ENCODE measurements at regions not wholly inside any gene's neighbourhood (a gene's known extent, or its start where the extent isn't known, plus 50 kb on each side); places are given as distances from the start of the nearest gene placed in this dataset.
"Not testable (repeated sequence)": the region's sequence is repeated elsewhere in the genome, so short reads cannot be mapped to it uniquely, and the experiment has no call there.

GRCh38 chr15:96150254-96150653, 180.2 kb upstream of the NR2F2 start:
- DNase-seq (no peak), ATAC-seq (no peak)
- H3K27ac Mint-ChIP-seq: no peak overlapping the region
- H3K9me3 Mint-ChIP-seq: no peaks in the 10 kb centered on the region
- no peak overlapping the region for H3K4me3 Mint-ChIP-seq
- H3K4me1 Mint-ChIP-seq: no peaks in the 10 kb centered on the region
- H3K36me3 Mint-ChIP-seq (ENCODE audit: low read depth): no peaks in the 10 kb centered on the region
- H3K27me3 Mint-ChIP-seq: peaks cover 5% of the 10 kb centered on the region

- H3K27ac Mint-ChIP-seq; H3K27me3 Mint-ChIP-seq; H3K9me3 Mint-ChIP-seq; H3K36me3 Mint-ChIP-seq (ENCODE audit: low read depth); H3K4me3 Mint-ChIP-seq; H3K4me1 Mint-ChIP-seq; ATAC-seq; DNase-seq: not testable (repeated sequence)
Measured at GRCh38 chr15:96151749-96152148, 178.8 kb upstream of the NR2F2 start.

- no peak overlapping the region for H3K27ac Mint-ChIP-seq
- H3K4me1 Mint-ChIP-seq: no peaks in the 10 kb centered on the region
- ATAC-seq (no peak), DNase-seq (no peak)
- H3K4me3 Mint-ChIP-seq: no peak overlapping the region
- peaks cover 7% of the 10 kb centered on the region for H3K27me3 Mint-ChIP-seq
- H3K9me3 Mint-ChIP-seq: no peaks in the 10 kb centered on the region
- no peaks in the 10 kb centered on the region for H3K36me3 Mint-ChIP-seq (ENCODE audit: low read depth)
Measured at GRCh38 chr15:96153929-96154328, 176.6 kb upstream of the NR2F2 start.

- DNase-seq (no peak), ATAC-seq (no peak)
- no peak overlapping the region for H3K4me3 Mint-ChIP-seq
- no peaks in the 10 kb centered on the region for H3K36me3 Mint-ChIP-seq (ENCODE audit: low read depth)
- no peak overlapping the region for H3K27ac Mint-ChIP-seq
- H3K4me1 Mint-ChIP-seq: no peaks in the 10 kb centered on the region
- H3K27me3 Mint-ChIP-seq: peaks cover 9% of the 10 kb centered on the region
- no peaks in the 10 kb centered on the region for H3K9me3 Mint-ChIP-seq
Measured at GRCh38 chr15:96158938-96159337, 171.6 kb upstream of the NR2F2 start.

GRCh38 chr15:96160269-96160668, 170.2 kb upstream of the NR2F2 start:
- no peak for DNase-seq
- Mint-ChIP-seq H3K4me1 (no peaks in the 10 kb centered on the region), H3K4me3 (no peak overlapping the region)

GRCh38 chr15:96160800-96161199, 169.7 kb upstream of the NR2F2 start:
- Mint-ChIP-seq H3K27ac (no peak overlapping the region), H3K27me3 (peaks cover 10% of the 10 kb centered on the region), H3K9me3 (no peaks in the 10 kb centered on the region), H3K4me3 (no peak overlapping the region), H3K36me3 (ENCODE audit: low read depth) (no peaks in the 10 kb centered on the region), H3K4me1 (no peaks in the 10 kb centered on the region)
- ATAC-seq (no peak), DNase-seq (no peak)

More at GRCh38 chr15:96160269-96160668, 170.2 kb upstream of the NR2F2 start:
- no peak for ATAC-seq
- Mint-ChIP-seq H3K27ac (no peak overlapping the region), H3K27me3 (peaks cover 9% of the 10 kb centered on the region), H3K36me3 (ENCODE audit: low read depth) (no peaks in the 10 kb centered on the region), H3K9me3 (no peaks in the 10 kb centered on the region)

GRCh38 chr15:96162322-96162721, 168.2 kb upstream of the NR2F2 start:
- Mint-ChIP-seq H3K27me3 (peaks cover 14% of the 10 kb centered on the region), H3K9me3 (no peaks in the 10 kb centered on the region), H3K4me1 (no peaks in the 10 kb centered on the region), H3K4me3 (no peak overlapping the region), H3K27ac (no peak overlapping the region), H3K36me3 (ENCODE audit: low read depth) (no peaks in the 10 kb centered on the region)
- ATAC-seq (no peak), DNase-seq (no peak)

GRCh38 chr15:96165081-96165480, 165.4 kb upstream of the NR2F2 start:
- DNase-seq (no peak), ATAC-seq (no peak)
- Mint-ChIP-seq H3K9me3 (peaks cover 4% of the 10 kb centered on the region), H3K4me3 (no peak overlapping the region), H3K36me3 (ENCODE audit: low read depth) (no peaks in the 10 kb centered on the region), H3K4me1 (no peaks in the 10 kb centered on the region), H3K27me3 (peaks cover 20% of the 10 kb centered on the region), H3K27ac (no peak overlapping the region)

- no peaks in the 10 kb centered on the region for H3K36me3 Mint-ChIP-seq (ENCODE audit: low read depth)
- no peak overlapping the region for H3K4me3 Mint-ChIP-seq
- H3K4me1 Mint-ChIP-seq: no peaks in the 10 kb centered on the region
- DNase-seq (no peak), ATAC-seq (no peak)
- H3K27me3 Mint-ChIP-seq: peaks cover 19% of the 10 kb centered on the region
- no peak overlapping the region for H3K27ac Mint-ChIP-seq
- H3K9me3 Mint-ChIP-seq: peaks cover 4% of the 10 kb centered on the region
Measured at GRCh38 chr15:96165775-96166174, 164.7 kb upstream of the NR2F2 start.

- Mint-ChIP-seq H3K4me3 (no peak overlapping the region), H3K27me3 (peaks cover 18% of the 10 kb centered on the region), H3K36me3 (ENCODE audit: low read depth) (no peaks in the 10 kb centered on the region)
Measured at GRCh38 chr15:96166223-96167200, 164.0 kb upstream of the NR2F2 start.

GRCh38 chr15:96170616-96170978, 159.9 kb upstream of the NR2F2 start:
- not testable (repeated sequence) for H3K36me3 Mint-ChIP-seq (ENCODE audit: low read depth); H3K4me1 Mint-ChIP-seq; DNase-seq; ATAC-seq; H3K4me3 Mint-ChIP-seq; H3K27ac Mint-ChIP-seq; H3K9me3 Mint-ChIP-seq
- peaks cover 22% of the 10 kb centered on the region for H3K27me3 Mint-ChIP-seq

More at GRCh38 chr15:96166223-96167200, 164.0 kb upstream of the NR2F2 start:
- DNase-seq: no peak
- peaks cover 4% of the 10 kb centered on the region for H3K9me3 Mint-ChIP-seq
- no peak for ATAC-seq
- H3K27ac Mint-ChIP-seq: no peak overlapping the region
- H3K4me1 Mint-ChIP-seq: no peaks in the 10 kb centered on the region

GRCh38 chr15:96170979-96171739, 159.3 kb upstream of the NR2F2 start:
- Mint-ChIP-seq H3K36me3 (ENCODE audit: low read depth) (no peaks in the 10 kb centered on the region), H3K4me3 (no peak overlapping the region), H3K27ac (no peak overlapping the region), H3K9me3 (peaks cover 7% of the 10 kb centered on the region), H3K4me1 (no peaks in the 10 kb centered on the region), H3K27me3 (peaks cover 19% of the 10 kb centered on the region)
- DNase-seq (no peak), ATAC-seq (no peak)

- ATAC-seq: no peak
- DNase-seq: no peak
- H3K27ac Mint-ChIP-seq: no peak overlapping the region
Measured at GRCh38 chr15:96171853-96172296, 158.6 kb upstream of the NR2F2 start.

GRCh38 chr15:96172417-96172816, 158.1 kb upstream of the NR2F2 start:
- Mint-ChIP-seq H3K36me3 (ENCODE audit: low read depth) (no peaks in the 10 kb centered on the region), H3K4me3 (no peak overlapping the region), H3K27me3 (peaks cover 17% of the 10 kb centered on the region), H3K27ac (no peak overlapping the region), H3K9me3 (peaks cover 7% of the 10 kb centered on the region), H3K4me1 (no peaks in the 10 kb centered on the region)
- DNase-seq (no peak), ATAC-seq (no peak)

More at GRCh38 chr15:96171853-96172296, 158.6 kb upstream of the NR2F2 start:
- peaks cover 19% of the 10 kb centered on the region for H3K27me3 Mint-ChIP-seq
- no peaks in the 10 kb centered on the region for H3K4me1 Mint-ChIP-seq
- no peaks in the 10 kb centered on the region for H3K36me3 Mint-ChIP-seq (ENCODE audit: low read depth)
- peaks cover 7% of the 10 kb centered on the region for H3K9me3 Mint-ChIP-seq
- no peak overlapping the region for H3K4me3 Mint-ChIP-seq

- H3K27ac Mint-ChIP-seq: no peak overlapping the region
- no peak overlapping the region for H3K4me3 Mint-ChIP-seq
- no peaks in the 10 kb centered on the region for H3K36me3 Mint-ChIP-seq (ENCODE audit: low read depth)
- H3K4me1 Mint-ChIP-seq: no peaks in the 10 kb centered on the region
- H3K9me3 Mint-ChIP-seq: peaks cover 3% of the 10 kb centered on the region
- ATAC-seq (no peak), DNase-seq (no peak)
- H3K27me3 Mint-ChIP-seq: peaks cover 6% of the 10 kb centered on the region
Measured at GRCh38 chr15:96176831-96177230, 153.7 kb upstream of the NR2F2 start.

Data from activated naive CD8-positive, alpha-beta T cell treated with anti-CD3 and anti-CD28 coated beads, Interleukin-2, amount 50 U/mL, for 24 hours (primary cell).